ENCODE measurements at regions not wholly inside any gene's neighbourhood (a gene's known extent, or its start where the extent isn't known, plus 50 kb on each side); places are given as distances from the start of the nearest gene placed in this dataset.
"Not testable (repeated sequence)": the region's sequence is repeated elsewhere in the genome, so short reads cannot be mapped to it uniquely, and the experiment has no call there.

- no peak for DNase-seq
Measured at GRCh38 chr21:27379354-27379753, 412.5 kb upstream of the ADAMTS5 start.

GRCh38 chr21:27372381-27372780, 405.5 kb upstream of the ADAMTS5 start:
- DNase-seq: no peak

- DNase-seq: no peak
Measured at GRCh38 chr21:27371975-27372331, 405.1 kb upstream of the ADAMTS5 start.

- DNase-seq: no peak
Measured at GRCh38 chr21:27371115-27371974, 404.5 kb upstream of the ADAMTS5 start.

- DNase-seq: no peak
Measured at GRCh38 chr21:27369978-27370571, 403.2 kb upstream of the ADAMTS5 start.

GRCh38 chr21:27369234-27369633, 402.3 kb upstream of the ADAMTS5 start:
- no peak for DNase-seq

- no peak for DNase-seq
Measured at GRCh38 chr21:27366646-27367235, 399.9 kb upstream of the ADAMTS5 start.

GRCh38 chr21:27366036-27366435, 399.1 kb upstream of the ADAMTS5 start:
- no peak for DNase-seq

- DNase-seq: no peak
Measured at GRCh38 chr21:27365394-27365793, 398.5 kb upstream of the ADAMTS5 start.

GRCh38 chr21:27363719-27364477, 397.0 kb upstream of the ADAMTS5 start:
- DNase-seq: no peak

- DNase-seq: no peak
Measured at GRCh38 chr21:27362249-27362648, 395.4 kb upstream of the ADAMTS5 start.

GRCh38 chr21:27359141-27359540, 392.3 kb upstream of the ADAMTS5 start:
- DNase-seq: no peak

- DNase-seq: no peak
Measured at GRCh38 chr21:27352885-27353284, 386.0 kb upstream of the ADAMTS5 start.

- DNase-seq: no peak
Measured at GRCh38 chr21:27346041-27346448, 379.2 kb upstream of the ADAMTS5 start.

- DNase-seq: no peak
Measured at GRCh38 chr21:27339902-27340301, 373.0 kb upstream of the ADAMTS5 start.

GRCh38 chr21:27338007-27338406, 371.1 kb upstream of the ADAMTS5 start:
- not testable (repeated sequence) for DNase-seq

- DNase-seq: no peak
Measured at GRCh38 chr21:27333096-27333495, 366.2 kb upstream of the ADAMTS5 start.

- no peak for DNase-seq
Measured at GRCh38 chr21:27329255-27329851, 362.5 kb upstream of the ADAMTS5 start.

GRCh38 chr21:27326301-27326700, 359.4 kb upstream of the ADAMTS5 start:
- DNase-seq: no peak

GRCh38 chr21:27323331-27323730, 356.4 kb upstream of the ADAMTS5 start:
- DNase-seq: no peak

- no peak for DNase-seq
Measured at GRCh38 chr21:27321791-27322190, 354.9 kb upstream of the ADAMTS5 start.

- no peak for DNase-seq
Measured at GRCh38 chr21:27320868-27321267, 354.0 kb upstream of the ADAMTS5 start.

- not testable (repeated sequence) for DNase-seq
Measured at GRCh38 chr21:27317601-27318000, 350.7 kb upstream of the ADAMTS5 start.
